ENCODE measurements at regions not wholly inside any gene's neighbourhood (a gene's known extent, or its start where the extent isn't known, plus 50 kb on each side); places are given as distances from the start of the nearest gene placed in this dataset.
A peak's percentile ranks its signal among the peaks of the same experiment; 100 is the strongest.

DNA sequence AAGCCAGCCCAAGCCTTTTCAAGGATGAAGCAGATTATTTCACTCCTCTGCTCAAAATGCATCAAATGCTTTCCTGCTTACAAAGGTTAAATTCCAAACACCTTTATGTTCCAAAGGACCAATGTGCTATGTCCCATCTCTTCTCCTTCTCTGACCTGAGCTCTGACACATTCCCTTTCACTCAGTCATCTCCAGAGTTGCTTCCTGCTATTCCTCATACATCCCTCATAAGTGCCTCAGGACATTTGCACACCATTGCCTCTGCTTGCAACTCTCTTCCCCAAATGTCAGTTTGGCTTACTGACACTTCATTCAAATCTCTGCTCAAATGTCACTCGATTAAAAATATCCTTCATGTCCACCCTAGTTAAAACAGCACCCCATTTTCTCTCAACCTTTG lies 53.3 kb upstream of the BMAL1 start:
- TF ChIP-seq CTCF (conservative IDR thresholded peaks at IDR 0.05; ENCODE audit: low read depth, low read length) = no peak
- no peak overlapping the region for H3K4me3 ChIP-seq (ENCODE audit: low read depth, low read length)
- no peak for DNase-seq (ENCODE audit: low read depth)

DNA sequence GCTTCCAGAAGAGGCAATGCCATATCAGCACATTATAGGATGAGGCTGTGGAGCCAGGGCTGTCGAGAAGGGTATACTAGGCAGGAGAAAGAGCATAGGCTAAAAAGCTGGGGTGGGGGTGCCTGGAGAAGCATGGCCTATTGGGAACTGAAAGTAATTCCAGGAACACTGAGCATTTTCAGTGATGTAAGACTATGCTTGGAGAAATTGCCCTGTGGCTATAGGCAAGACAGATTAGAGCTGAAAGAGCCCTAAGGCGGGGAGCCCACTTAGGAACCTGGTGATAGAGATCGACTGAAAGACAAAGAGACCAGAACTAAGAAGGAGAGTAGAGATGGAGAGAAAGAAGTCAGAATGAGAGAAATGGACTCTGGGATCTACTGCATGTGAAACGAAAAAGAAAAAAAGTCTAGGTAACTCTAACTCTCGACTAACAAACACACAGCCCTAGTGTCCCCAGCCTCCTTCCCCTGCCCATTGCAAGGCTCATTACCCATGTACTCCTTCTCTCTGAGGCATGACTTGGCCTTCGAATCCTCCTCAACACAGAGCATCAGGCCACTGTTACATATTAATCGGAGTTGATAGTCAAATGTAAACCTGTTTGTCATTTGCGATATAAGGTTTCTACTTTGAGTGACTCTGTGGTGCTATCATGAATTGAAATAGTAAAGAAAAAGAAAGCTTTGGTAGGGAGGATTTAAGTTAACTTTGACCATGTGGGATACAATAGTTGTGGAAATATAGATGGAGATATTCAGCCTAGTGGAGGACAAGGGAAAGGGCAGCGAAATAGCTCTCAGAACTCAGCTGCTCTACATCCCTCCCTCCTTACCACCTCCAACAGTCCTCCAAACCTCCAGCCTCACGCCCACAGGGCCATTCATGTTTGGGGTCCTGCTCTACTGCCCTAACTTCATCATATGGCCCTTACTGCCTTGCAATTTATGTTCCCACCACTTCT lies 52.3 kb upstream of the BMAL1 start:
- peak; percentile 15 for TF ChIP-seq CTCF (conservative IDR thresholded peaks at IDR 0.05; ENCODE audit: low read depth, low read length)
- no peak for DNase-seq (ENCODE audit: low read depth)
- H3K4me3 ChIP-seq (ENCODE audit: low read depth, low read length) = no peak overlapping the region

DNA sequence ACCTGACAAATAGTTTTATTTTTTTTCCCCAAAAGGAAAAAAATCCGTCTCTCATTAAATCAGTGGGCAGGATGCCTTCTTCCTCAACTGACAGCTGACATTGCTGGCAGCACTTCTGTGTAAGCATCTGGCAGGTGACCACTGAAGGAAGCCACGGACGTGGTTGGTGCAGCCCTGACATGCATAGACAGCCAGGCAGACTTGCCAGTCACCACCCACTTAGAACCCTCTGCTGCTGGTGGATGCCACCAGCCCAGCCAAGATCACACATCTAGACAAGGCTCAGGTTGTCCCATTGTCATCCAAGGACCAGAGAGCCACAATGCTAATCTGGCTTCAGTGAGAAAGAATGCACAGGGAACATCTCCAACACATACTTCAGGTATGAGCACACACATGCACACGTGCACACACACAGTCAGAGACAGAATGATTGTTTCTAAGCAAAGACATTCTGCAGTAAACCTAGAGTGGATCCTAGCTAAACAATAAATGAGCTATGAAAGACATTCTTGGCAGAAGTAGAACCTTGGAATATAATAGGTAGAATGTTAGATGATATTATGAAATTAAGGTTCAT lies 49.8 kb upstream of the BMAL1 start:
- DNase-seq (ENCODE audit: low read depth) = no peak
- TF ChIP-seq CTCF (conservative IDR thresholded peaks at IDR 0.05; ENCODE audit: low read depth, low read length) = no peak
- H3K4me3 ChIP-seq (ENCODE audit: low read depth, low read length) = no peak overlapping the region

Measured in epithelial cell of proximal tubule (primary cell).